HT1080 (cell line): ENCODE measurements at regions not wholly inside any gene's neighbourhood (a gene's known extent, or its start where the extent isn't known, plus 50 kb on each side); places are given as distances from the start of the nearest gene placed in this dataset.
A peak's percentile ranks its signal among the peaks of the same experiment; 100 is the strongest.
"Not testable (repeated sequence)": the region's sequence is repeated elsewhere in the genome, so short reads cannot be mapped to it uniquely, and the experiment has no call there.

Experiments used
- DNase-seq: peaks from one replicate; pipeline ENCODE4 v3.0.0-alpha.2; 2015; ENCODE audit warnings: low read depth

DNA sequence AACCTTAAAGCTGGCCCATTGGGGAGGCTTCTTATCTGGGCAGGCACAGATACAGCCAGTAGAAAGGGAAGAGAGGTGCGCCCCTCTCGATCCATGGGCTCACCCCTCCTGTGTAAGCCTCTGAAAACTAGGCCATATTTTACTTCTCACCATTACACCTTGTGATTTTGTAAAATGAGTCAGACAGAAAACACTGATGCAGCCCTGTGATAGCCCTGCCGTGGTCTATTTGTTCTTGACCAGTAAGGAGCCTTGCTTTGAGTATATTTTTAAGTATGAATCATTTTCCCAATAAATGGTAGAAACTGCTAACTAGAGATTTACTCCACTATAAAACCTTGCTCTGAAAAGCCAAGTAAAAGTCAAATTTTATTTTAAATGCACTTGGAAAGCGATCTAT is 329.8 kb upstream of the MBL2 start:
- peak; percentile 25 for DNase-seq

DNA sequence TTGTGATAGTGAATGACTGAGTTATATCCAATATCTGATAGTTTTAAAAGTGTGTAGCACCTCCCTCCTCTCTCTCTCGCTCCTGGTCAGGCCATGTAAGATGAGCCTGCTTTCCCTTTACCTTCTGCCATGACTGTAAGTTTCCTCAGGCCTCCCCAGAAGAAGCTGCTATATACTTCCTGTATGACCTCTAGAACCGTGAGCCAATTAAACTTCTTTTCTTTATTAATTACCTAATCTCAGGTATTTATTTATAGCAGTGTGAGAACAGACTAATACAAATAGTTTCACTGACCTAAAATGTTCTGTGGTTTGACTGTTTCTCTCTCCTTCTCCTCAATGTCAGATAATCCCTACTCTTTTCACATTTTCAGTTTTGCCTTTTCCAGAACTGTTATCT is 321.3 kb upstream of the MBL2 start:
- DNase-seq = no peak

DNA sequence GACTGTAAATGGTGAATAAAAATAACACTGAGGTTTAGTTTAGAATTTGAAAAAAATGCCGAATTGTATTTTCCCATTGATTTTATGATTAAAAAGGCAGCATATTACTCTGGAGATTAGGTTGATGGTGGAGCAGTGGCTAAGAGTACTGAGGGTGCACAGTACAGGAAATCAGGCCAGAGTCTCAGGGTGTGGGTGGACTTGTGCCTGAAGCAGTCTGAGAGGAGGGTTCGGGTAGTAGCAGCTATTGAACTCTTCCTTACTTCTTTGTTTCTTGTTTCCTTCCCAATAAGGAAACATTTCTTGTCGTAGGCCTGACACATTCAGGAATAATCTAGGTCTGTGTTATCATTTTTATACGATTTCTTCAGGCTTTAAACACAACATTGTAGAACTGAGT is 319.0 kb upstream of the MBL2 start:
- DNase-seq = no peak

DNA sequence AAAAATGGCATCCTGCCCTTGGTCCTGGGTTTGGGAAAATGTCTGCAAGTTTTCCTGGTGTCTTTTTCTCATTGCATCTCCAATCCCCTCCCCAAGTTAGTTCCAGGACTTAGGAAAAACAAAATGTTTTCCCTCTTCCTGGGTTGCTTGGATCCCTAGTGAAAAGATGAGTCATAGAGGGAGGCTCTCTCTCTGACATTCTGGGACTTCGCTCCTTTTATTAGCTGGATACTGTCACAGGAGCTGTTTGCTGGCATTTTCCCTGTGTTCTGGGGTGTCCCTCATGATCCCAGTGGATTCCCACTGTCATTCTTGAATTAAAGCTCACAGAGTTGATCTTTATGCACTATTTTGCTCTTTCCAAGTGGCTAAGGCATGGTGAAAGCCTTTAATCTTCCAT is 316.4 kb upstream of the MBL2 start:
- no peak for DNase-seq

DNA sequence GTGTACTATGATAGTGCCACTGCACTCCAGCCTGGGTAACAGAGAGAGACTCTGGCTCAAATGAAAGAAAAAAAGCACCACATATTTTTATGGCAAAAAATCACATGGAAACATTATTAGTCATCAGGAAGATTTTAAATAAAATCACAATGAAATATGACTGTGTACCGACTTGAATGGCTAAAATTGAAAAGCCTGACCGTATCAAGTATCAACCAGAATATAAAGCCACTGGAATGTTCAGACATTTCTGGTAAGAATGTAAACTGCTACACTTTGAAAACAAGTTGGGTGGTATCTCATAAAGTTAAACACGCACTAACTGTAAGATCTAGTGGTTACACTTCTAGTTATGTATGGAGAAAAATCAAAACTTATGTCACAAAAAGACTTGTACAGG is 306.7 kb upstream of the MBL2 start:
- no peak for DNase-seq

DNA sequence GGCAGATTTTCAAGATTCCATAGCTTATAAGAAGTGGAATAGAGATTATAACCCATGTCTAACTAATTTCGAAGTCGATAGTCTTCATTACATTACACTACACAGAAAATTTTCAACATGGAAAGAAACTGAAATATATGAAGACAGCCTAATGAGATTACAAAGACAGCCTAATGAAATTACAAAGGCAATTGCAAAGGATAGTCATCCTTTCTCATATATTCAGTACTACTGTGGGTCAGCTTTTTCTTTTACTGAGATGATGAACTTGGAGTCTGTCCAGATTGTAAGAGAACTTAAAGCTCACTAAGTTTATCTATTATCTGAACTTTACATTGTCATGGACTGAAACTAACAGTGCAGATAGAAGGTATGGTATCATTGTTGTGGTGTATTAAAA is 304.4 kb upstream of the MBL2 start:
- DNase-seq = no peak

DNA sequence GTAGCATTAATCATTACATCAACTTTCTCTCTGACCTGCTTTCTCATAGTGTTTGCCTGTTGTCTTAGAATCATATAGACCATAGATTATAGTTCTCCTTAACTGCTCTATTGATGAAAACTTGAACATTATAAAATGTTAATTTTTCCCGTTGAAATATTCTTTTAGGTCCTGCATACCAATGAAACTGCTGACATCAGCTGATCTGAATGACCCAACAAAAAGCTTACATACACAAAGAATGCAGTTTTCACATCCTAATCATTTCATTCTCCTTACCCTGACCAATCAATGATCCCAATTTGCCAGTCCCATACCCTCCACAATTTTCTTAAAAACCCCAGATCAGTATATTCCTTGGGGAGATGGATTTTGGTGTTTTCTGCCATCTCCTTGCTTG is 302.9 kb upstream of the MBL2 start:
- no peak for DNase-seq

DNA sequence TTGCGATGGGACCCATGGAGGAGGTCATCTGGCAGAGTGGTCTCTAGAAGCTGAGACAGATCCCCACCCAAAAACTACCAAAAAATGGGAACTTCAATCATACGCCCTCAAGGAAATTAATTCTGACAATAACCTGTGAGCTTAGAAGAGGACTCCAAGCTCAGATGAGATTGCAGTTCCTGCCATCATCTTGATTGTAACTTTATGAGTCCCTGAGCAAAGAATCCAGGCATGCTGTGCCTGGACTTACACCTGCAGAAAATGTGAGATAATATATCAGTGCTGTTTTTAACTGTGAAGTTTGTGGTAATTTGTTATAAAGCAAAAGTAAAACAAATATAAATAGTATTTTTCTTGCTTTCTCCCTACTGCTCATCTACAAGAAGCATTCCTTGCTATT is 299.6 kb upstream of the MBL2 start:
- no peak for DNase-seq

DNA sequence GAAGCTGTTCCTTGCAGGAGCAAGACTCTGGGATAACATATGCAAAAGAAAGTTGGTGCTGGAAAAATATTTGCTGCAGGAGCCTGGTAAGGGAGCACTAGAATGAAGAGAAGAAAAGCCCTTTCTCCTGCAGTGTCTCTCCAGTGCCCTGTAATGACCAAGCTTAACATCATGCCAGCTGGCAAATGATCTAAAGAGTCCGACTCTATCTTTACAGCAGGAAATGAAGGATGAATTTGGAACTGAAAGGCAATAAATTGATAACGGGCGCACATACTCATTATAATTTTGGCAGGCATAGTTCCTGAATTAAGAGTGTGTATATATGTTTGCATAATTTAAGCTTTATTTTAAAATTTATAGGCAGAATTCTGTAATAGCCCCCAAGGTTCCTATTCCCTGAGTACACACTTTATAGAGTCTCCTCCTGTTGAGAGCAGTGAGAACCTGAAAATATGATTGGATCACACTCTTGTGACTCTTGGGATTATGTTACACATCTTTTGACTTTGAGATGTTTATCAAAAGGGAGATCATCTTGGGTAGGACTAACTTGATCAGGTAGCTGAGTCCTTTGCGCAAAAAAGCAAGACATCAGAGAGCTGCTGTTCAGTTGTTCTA is 299.0 kb upstream of the MBL2 start:
- no peak for DNase-seq

DNA sequence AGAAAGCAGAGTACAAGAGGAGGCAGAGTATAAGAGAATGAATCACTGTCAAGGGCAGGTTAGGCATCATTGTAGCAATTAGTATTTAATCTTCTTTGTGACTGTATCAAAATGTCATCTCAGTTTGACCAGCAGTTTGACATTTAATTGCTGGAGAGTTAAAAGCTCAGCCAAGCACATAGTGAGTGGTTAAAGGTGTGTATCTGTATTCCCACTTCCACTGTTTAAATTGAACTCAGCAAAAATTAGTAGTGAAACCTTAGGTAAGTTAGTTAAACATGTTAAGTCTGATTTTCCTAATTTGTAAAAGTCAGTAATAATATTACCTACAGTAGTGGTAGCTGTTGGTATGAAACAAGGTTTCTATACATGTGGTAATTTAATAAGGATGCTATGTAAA is 296.4 kb upstream of the MBL2 start:
- no peak for DNase-seq

DNA sequence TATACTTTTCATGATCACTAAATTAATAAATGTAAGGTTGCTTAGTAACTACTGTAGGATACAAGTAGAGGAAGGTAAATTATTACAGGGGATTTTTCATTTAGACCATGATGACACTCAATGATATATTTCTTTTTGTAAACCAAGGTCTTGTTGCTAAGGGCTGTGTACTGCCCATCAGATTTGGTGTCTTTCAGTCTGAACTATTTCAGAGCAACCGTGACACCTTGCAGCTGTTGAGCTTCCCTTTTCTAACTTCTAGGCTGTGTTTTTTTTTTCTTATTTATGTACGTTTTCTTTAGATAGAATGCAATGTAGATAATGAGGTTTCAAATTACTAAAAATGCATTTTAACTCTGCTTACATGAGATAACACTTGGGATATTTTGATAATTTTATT is 292.0 kb upstream of the MBL2 start:
- DNase-seq = no peak

DNA sequence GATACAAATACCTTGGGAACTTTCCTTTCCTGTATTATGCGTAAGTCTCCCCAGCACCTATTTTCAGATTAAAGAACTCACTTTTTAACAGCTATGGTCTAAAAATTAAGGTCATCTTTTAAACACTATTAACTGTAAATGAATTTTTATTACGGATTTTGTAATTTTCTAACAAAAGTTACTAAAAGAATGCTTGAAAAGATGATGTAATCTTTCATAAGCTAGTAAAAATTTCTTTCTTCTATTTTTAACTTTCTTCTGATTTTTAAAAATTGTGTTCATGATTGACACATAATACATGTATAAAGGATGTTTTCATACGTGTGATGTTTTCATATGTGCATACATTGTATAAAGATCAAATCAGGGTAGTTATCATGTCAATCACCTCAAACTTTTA is 291.2 kb upstream of the MBL2 start:
- DNase-seq = no peak

DNA sequence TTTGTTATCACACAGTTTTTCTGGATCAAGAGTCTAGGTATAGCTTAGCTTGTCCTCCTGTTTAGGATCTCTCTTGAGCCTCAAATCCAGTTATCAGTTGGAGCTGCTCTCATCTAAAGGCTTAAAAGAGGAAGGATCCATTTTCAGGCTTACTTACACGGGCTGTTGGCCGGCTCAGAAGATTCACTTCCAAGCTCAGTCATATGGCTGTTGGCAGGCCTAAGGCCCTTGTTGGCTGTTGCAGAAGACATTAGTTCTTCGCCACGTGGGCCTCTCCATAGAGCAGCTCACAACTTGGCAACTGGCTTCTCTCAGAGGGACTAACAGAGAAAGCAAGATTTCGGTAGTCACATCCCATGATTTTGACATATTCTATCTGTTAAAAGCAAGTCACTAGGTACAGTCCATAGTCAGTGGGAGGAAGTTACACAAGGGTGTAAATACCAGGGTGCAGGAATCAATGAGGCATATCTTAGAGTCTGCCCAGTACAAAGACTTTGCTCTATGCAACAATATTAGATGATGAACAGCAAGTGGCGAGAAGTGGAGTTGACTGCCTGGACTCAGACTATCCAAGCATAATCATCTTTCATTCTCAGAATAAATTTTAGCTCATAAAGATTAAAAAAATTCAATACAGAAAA is 280.1 kb upstream of the MBL2 start:
- DNase-seq = no peak

DNA sequence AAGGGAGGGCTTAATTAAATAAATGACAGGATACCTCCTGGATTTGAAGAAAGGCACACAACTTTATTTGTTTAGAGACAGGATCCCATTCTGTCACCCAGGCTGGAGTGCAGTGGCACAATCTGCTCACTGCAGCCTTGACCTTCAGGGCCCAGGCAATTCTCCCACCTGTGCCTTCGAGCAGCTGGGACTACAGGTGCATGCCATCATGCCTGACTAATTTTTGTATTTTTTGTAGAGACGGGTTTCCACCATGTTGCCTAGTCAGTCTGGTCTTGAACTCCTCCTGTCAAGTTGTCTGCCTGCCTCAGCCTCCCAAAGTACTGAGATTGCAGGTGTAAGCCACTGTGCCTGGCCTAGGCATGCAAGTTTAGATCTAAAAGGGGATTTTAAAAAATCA is 272.7 kb upstream of the MBL2 start:
- DNase-seq = no peak

DNA sequence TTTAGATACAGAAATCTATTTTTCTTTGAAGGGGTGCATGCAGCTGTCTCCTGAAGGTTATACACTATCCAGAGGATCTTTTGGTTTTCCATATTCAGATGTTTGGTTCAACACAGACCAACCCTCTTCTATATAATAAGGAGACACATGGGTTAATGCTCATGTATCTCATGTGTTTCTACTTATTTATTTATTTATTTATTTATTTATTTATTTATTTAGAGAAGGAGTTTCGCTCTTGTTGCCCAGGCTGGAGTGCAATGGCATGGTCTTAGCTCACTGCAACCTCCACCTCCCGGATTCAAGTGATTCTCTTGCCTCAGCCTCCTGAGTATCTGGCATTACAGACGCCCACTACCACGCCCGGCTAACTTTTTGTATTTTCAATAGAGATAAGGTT is 263.2 kb upstream of the MBL2 start:
- DNase-seq = not testable (repeated sequence)

DNA sequence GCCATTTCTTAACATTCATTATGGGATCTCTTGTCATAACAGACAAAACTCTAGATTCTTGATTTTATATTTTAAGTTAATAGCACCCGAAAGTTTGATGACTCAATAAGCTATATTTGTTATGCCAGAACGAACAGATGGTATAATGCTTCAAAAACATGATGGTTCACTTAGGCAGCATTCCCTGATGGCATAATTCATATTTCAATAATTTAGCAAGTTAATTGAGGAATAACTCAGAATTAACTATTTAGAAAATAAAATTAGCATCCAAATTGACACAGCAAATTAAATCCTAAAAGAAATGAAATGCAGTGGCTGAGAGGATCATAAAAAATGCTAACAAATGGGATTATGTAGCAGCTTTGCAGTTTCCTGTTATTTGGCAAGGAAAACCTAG is 260.8 kb upstream of the MBL2 start:
- DNase-seq = no peak

DNA sequence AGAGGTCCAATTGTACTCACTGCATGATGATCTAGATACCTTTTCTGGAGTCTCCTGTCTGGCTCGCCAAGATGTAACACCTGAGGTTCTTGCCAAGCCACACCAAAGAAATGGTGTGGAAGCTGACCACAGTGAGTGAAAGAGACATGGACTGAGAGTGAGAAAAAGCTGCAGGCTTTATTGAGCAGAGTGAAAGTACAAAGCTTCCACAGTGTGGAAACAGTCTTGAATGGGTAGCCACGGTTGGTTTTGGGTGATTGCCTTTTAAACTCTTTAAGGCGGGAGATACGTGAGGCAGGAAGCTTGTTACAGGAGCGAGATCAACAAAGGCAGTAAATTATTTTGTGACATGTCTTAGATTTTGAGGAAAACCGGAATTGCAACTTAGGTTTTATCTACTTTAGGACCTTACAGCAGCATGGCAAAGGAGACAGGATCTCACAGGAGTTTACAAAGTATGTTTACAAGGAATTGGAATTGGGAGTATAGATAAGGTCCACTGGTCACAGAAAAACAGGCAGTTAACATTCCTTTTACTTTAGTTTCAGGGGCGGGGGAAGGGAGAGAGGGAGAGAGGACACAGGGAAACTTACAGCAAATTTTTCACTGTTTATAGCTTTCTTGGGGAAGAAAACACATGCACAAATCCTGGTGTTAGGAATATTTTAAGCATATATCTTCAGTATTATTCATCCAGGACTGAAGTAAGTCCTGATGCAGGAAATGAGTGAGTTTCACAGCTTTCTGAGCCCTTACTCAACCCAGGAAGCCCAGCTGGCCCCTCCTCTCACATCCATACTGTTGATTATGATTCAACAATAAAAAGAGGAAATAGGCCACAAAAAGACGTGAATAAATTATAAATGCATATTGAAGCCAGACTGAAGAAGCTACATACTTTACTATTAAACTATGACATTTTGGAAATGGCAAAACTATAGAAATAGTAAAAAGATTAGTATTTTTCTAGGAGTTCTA is 257.6 kb upstream of the MBL2 start:
- peak; percentile 74 for DNase-seq

DNA sequence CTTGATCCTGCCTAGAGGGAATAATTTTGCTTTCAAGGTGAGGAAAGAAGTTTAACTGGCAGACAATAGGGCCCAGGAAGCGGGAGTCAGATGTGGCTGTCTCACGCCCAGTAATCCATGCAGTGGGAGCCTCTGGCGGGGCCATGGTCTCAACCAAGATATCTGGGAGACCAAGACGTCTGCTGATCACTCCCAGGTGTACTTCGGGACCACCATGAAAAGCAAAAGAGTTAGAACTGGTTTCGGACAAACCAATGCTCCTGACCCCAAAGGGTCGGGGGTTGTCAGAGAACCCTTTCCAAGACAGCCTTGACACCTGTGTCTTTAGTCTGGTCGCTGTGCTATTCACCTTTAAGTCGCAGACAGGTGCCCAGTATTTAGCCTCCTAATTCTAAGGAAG is 256.9 kb upstream of the MBL2 start:
- DNase-seq = no peak

DNA sequence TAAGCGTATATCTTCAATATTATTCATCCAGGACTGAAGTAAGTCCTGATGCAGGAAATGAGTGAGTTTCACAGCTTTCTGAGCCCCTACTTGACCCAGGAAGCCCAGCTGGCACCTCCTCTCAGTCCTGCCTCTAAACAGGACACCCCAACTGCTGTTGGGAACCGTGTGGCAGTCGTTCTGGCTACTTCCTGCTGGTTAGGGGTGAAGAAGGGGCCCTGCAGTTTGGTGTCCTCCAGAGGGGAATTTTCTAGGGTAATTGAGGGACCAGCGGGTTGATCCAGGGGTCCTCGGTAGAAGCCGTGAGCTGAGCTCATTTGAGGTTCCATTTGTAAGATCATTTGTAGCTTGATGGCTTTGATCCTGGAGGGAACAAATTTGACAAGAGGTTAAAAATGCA is 253.2 kb upstream of the MBL2 start:
- DNase-seq = not testable (repeated sequence)

DNA sequence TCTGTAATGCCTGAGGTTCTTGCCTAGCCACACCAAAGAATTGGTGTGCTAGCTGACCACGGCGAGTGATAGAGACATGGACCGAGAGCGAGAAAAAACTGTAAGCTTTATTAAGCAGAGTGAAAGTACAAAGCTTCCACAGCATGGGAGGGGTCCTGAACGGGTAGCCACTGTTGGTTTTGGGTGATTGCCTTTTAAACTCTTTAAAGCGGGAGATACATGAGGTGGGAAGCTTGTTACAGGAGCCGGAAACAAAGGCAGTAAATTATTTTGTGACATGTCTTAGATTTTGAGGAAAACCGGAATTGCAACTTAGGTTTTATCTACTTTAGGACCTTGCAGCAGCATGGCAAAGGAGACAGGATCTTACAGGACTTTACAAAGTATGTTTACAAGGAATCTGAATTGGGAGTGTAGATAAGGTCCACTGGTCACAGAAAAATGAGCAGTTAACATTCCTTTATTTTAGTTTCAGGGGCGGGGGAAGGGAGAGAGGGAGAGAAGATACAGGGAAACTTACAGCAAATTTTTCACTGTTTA is 252.7 kb upstream of the MBL2 start:
- DNase-seq = no peak

DNA sequence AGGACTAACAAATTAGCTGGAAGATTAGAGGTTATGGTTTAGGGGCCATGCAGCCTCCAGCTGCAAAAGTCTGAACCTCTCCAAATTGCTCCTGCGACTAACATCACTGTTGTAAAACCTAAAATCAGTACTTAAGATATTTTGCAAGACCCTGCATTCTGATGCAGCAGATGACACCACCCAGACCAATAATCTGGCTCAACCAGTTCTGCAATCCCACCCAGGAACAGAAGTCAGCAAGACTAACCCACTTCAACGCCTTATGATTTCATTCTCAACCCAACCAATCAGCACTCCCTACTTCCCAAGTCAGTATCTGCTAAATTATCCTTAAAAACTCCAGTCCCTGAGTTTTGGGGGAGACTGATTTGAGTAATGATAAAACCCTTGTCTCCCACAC is 250.8 kb upstream of the MBL2 start:
- no peak for DNase-seq

DNA sequence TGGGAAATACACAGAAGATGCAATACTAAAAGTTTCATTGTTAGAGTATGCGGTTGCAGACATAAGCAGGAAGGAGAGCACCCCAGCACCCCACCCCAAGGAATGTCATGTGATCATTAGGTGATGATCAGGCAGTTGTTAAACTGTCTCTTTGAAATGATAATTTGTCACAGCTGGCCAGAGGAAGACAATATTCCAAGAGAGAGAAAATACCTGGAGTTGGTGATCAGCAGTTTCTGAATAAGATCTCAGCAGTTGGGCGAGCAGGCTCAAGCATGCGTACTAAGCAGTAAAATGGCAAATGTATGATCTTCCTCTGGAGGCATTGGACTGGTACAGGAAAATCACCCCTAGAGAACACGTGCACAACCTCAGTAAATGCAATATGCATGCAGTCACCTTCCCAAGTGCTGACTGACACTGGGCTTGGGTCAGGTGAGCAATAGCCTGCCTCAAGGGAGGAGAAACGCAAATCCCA is 250.1 kb upstream of the MBL2 start:
- no peak for DNase-seq
